IMR-90 (cell line): ENCODE measurements at regions not wholly inside any gene's neighbourhood (a gene's known extent, or its start where the extent isn't known, plus 50 kb on each side); places are given as distances from the start of the nearest gene placed in this dataset.

Source experiments
- ATAC-seq: fragments of 200-7000 bp; cut with Tn5 transposase; 2 replicates; pipeline ENCODE4 v1.9.1; 2020; ENCODE audit warnings: low read depth, mild to moderate bottlenecking, moderate library complexity
- BruUV-seq: library from RNA; stranded (reverse); fragments of 400-500 nt; replicated peaks from 2 replicates; lab custom pipeline; 2021; lab: Mats Ljungman, UMichigan
- CTCF ChIA-PET: fragments of 300-600 bp; formaldehyde crosslinking; extraction: SDS; loops from one replicate; lab custom pipeline; 2021; ENCODE audit warnings: antibody characterized with exemption; lab: Yijun Ruan, JAX
- POLR2A ChIA-PET: fragments of 300-600 bp; sonication (Branson Sonifier 250); formaldehyde crosslinking; loops from one replicate; lab custom pipeline; 2022; ENCODE audit warnings: antibody characterized with exemption; ENCODE audit not compliant: unreplicated experiment; lab: Charles Lee
- DNase-seq: peaks from one replicate; pipeline ENCODE4 v3.0.0; 2013
- H2AFZ ChIP-seq: replicated peaks from 2 replicates; pipeline ENCODE3; 2013; ENCODE audit warnings: low read length, mild to moderate bottlenecking; ENCODE audit not compliant: poor library complexity
- H2AK5ac ChIP-seq: 2 replicates; pipeline ENCODE4 v1.6.1; 2013; ENCODE audit warnings: low read depth, low read length, inconsistent platforms
- H2AK9ac ChIP-seq: replicated peaks from 2 replicates; pipeline ENCODE3; 2013; ENCODE audit warnings: mild to moderate bottlenecking, low read depth, low read length, moderate library complexity; ENCODE audit not compliant: poor library complexity
- H2BK120ac ChIP-seq: 2 replicates; pipeline ENCODE4 v1.6.1; 2013; ENCODE audit warnings: low read depth, low read length, inconsistent platforms
- H2BK15ac ChIP-seq: 3 replicates; pipeline ENCODE4 v1.6.1; 2013; ENCODE audit warnings: low read depth, low read length, inconsistent platforms
- H2BK20ac ChIP-seq: 2 replicates; pipeline ENCODE4 v1.6.1; 2013; ENCODE audit warnings: low read depth, mild to moderate bottlenecking, inconsistent platforms, low read length, moderate library complexity
- H2BK5ac ChIP-seq: 2 replicates; pipeline ENCODE4 v1.6.1; 2013; ENCODE audit warnings: mild to moderate bottlenecking, low read depth, low read length, inconsistent platforms; ENCODE audit not compliant: poor library complexity, severe bottlenecking
- H3K14ac ChIP-seq: replicated peaks from 2 replicates; pipeline ENCODE4 v1.6.1; 2013; ENCODE audit warnings: low read depth, low read length, inconsistent platforms
- H3K18ac ChIP-seq: 2 replicates; pipeline ENCODE4 v1.6.1; 2013; ENCODE audit warnings: low read depth, low read length, control low read depth
- H3K23ac ChIP-seq: 2 replicates; pipeline ENCODE4 v1.6.1; 2013; ENCODE audit warnings: low read depth, low read length, inconsistent platforms
- H3K27ac ChIP-seq: 2 replicates; pipeline ENCODE4 v1.5.1; 2013; ENCODE audit warnings: mild to moderate bottlenecking, control low read depth, low read length; ENCODE audit not compliant: insufficient read depth
- H3K27me3 ChIP-seq: 2 replicates; pipeline ENCODE4 v1.6.1; 2013; ENCODE audit warnings: low read length; ENCODE audit not compliant: control insufficient read depth, insufficient read depth
- H3K36me3 ChIP-seq: 2 replicates; pipeline ENCODE4 v1.6.1; 2013; ENCODE audit warnings: low read length, mixed read lengths; ENCODE audit not compliant: control insufficient read depth, insufficient read depth
- H3K4ac ChIP-seq: 2 replicates; pipeline ENCODE4 v1.6.1; 2013; ENCODE audit warnings: low read depth, low read length, inconsistent platforms
- H3K4me1 ChIP-seq: 2 replicates; pipeline ENCODE4 v1.6.1; 2013; ENCODE audit warnings: low read length, mixed read lengths; ENCODE audit not compliant: control insufficient read depth, insufficient read depth
- H3K4me2 ChIP-seq: 2 replicates; pipeline ENCODE4 v1.6.1; 2013; ENCODE audit warnings: low read depth, mild to moderate bottlenecking, control low read depth, low read length, moderate library complexity
- H3K4me3 ChIP-seq: 2 replicates; pipeline ENCODE4 v1.5.1; 2013; ENCODE audit warnings: low read depth, mild to moderate bottlenecking, control low read depth, low read length, moderate library complexity; ENCODE audit not compliant: insufficient read depth
- H3K56ac ChIP-seq: 2 replicates; pipeline ENCODE4 v1.6.1; 2013; ENCODE audit warnings: low read length, inconsistent platforms; ENCODE audit not compliant: insufficient read depth; ENCODE audit errors: extremely low read depth
- H3K79me1 ChIP-seq, 2 experiments: 2 replicates each; pipeline ENCODE4 v1.6.1; 2013; ENCODE audit warnings: low read length in 2 of 2, inconsistent platforms in 1 of 2, low read depth in 1 of 2
- H3K9ac ChIP-seq: 2 replicates; pipeline ENCODE4 v1.6.1; 2013; ENCODE audit warnings: low read depth, low read length, control low read depth
- H3K9me1 ChIP-seq: 2 replicates; pipeline ENCODE4 v1.6.1; 2013; ENCODE audit warnings: low read length, inconsistent platforms; ENCODE audit not compliant: insufficient read depth
- H3K9me3 ChIP-seq: 2 replicates; pipeline ENCODE4 v1.6.1; 2013; ENCODE audit warnings: low read length; ENCODE audit not compliant: control insufficient read depth, insufficient read depth
- H4K20me1 ChIP-seq: 2 replicates; pipeline ENCODE4 v1.6.1; 2013; ENCODE audit warnings: low read length, inconsistent platforms; ENCODE audit not compliant: insufficient read depth
- H4K5ac ChIP-seq: 2 replicates; pipeline ENCODE4 v1.6.1; 2013; ENCODE audit warnings: mild to moderate bottlenecking, low read depth, low read length, control low read depth
- H4K8ac ChIP-seq, 2 experiments: 2 replicates each; pipeline ENCODE4 v1.6.1; 2013; ENCODE audit warnings: low read depth in 2 of 2, low read length in 2 of 2, control low read depth in 1 of 2, inconsistent platforms in 1 of 2
- H4K91ac ChIP-seq: 2 replicates; pipeline ENCODE4 v1.6.1; 2013; ENCODE audit warnings: low read depth, low read length, inconsistent platforms; ENCODE audit not compliant: insufficient read depth
- CEBPB ChIP-seq: IDR thresholded peaks from 2 replicates; pipeline ENCODE4 v1.6.1; 2012; ENCODE audit warnings: low read depth, low read length, improper control_type of control experiment
- CHD1 ChIP-seq: IDR thresholded peaks from 2 replicates; pipeline ENCODE4 v1.6.1; 2012; ENCODE audit warnings: low read depth, low read length, improper control_type of control experiment
- FOS ChIP-seq: fragments of 150-350 bp; IDR thresholded peaks from 2 replicates; pipeline ENCODE4 v1.6.1; 2016; ENCODE audit warnings: low read depth, low read length
- MXI1 ChIP-seq: IDR thresholded peaks from 2 replicates; pipeline ENCODE4 v1.6.1; 2012; ENCODE audit warnings: low read depth, mild to moderate bottlenecking, low read length, moderate library complexity, borderline replicate concordance
- NFE2L2 ChIP-seq: fragments of 150-350 bp; IDR thresholded peaks from 2 replicates; pipeline ENCODE4 v1.6.1; 2016; ENCODE audit warnings: low read depth, mild to moderate bottlenecking, low read length
- RFX5 ChIP-seq: IDR thresholded peaks from 2 replicates; pipeline ENCODE4 v1.8.0; 2012; ENCODE audit warnings: low read depth, mild to moderate bottlenecking, low read length, moderate library complexity
- SMC3 ChIP-seq: fragments of 150-350 bp; IDR thresholded peaks from 2 replicates; pipeline ENCODE4 v1.6.1; 2016; ENCODE audit warnings: low read depth, mild to moderate bottlenecking, antibody characterized with exemption, low read length, moderate library complexity
- WGBS, 2 experiments: methylation state at CpG; one replicate each; pipeline versions ENCODE4 v1.1.5 to v1.1.7; 2013; ENCODE audit warnings: missing lambda C conversion rate in 2 of 2; ENCODE audit not compliant: insufficient read length in 1 of 2; ENCODE audit errors: extremely low coverage in 2 of 2; 5-methylcytosine and 5-hydroxymethylcytosine counted together
- dilution Hi-C: fragments of 300-500 bp; cut with HindIII; formaldehyde crosslinking; loops from one replicate; pipeline ENCODE4 v1.14.3; 2018; ENCODE audit warnings: low sequenced_read_pairs; ENCODE audit not compliant: unreplicated experiment
- in situ Hi-C: fragments of 300-500 bp; cut with MboI; formaldehyde crosslinking; loops from 3 replicates; pipeline ENCODE4 v1.14.3; 2019; ENCODE audit warnings: low sequenced_read_pairs, inconsistent platforms, mixed read lengths
- intact Hi-C: fragments of 100-400 bp; cut with micrococcal nuclease; formaldehyde crosslinking; loops from 2 replicates; pipeline ENCODE4 v1.10.0; 2022
- TF ChIP-seq, protein P1 (sequence below): fragments of 150-350 bp; IDR thresholded peaks from 2 replicates; pipeline ENCODE4 v1.6.1; 2016; ENCODE audit warnings: low read depth, mild to moderate bottlenecking, low read length, moderate library complexity, borderline replicate concordance
- TF ChIP-seq, protein P2 (sequence below): conservative IDR thresholded peaks from 2 replicates; pipeline ENCODE4 v1.5.1; 2012; ENCODE audit warnings: mild to moderate bottlenecking, low read depth, low read length, improper control_type of control experiment
- TF ChIP-seq, protein P3 (sequence below): fragments of 150-350 bp; IDR thresholded peaks from 2 replicates; pipeline ENCODE4 v1.6.1; 2017; ENCODE audit warnings: mild to moderate bottlenecking, antibody characterized with exemption, low read length, low read depth

DNA sequence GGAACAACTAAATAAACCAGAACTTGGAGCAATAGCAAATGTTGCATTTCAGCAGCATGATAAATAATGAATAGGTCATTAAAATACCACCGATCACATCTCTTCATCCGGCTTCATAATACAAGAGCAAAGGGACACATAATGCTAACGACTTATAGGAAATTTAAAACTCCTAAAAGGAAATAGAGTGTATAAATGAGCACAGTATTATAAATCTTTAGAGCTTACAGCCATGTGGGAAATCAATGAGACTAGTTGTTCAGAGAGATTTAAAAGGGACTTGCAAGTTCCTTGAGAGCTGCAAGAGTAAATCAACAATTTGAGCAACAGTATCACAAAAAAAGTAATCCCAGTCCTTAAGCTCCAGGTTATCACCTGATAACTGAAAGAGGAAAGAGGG is 677.0 kb downstream of the PLOD2 start:
- Histone ChIP-seq H2BK15ac (no peak overlapping the region), H3K4me3 (no peak overlapping the region), H3K27me3 (no peaks in the 10 kb centered on the region), H3K23ac (no peak overlapping the region), H4K91ac (no peak overlapping the region), H3K79me1 (no peaks in the 10 kb centered on the region), H3K56ac (no peak overlapping the region), H2AK9ac (no peak overlapping the region), H3K9ac (no peak overlapping the region), H2AFZ (no peak overlapping the region), H4K20me1 (no peaks in the 10 kb centered on the region), H3K18ac (no peak overlapping the region), H3K4ac (no peak overlapping the region), H3K27ac (no peak overlapping the region), H3K14ac (no peak overlapping the region), H3K36me3 (no peaks in the 10 kb centered on the region), H3K4me1 (no peaks in the 10 kb centered on the region), H2BK120ac (no peak overlapping the region), H3K9me1 (no peaks in the 10 kb centered on the region), H2AK5ac (no peak overlapping the region), H3K9me3 (no peaks in the 10 kb centered on the region), H3K4me2 (no peak overlapping the region), H4K8ac (no peak overlapping the region), H2BK5ac (no peak overlapping the region), H4K5ac (no peak overlapping the region), H2BK20ac (no peak overlapping the region)
- TF ChIP-seq CEBPB (no peak), FOS (no peak), NFE2L2 (no peak), RFX5 (no peak), CHD1 (no peak), MXI1 (no peak), SMC3 (no peak)
- TF ChIP-seq, protein P1, sequence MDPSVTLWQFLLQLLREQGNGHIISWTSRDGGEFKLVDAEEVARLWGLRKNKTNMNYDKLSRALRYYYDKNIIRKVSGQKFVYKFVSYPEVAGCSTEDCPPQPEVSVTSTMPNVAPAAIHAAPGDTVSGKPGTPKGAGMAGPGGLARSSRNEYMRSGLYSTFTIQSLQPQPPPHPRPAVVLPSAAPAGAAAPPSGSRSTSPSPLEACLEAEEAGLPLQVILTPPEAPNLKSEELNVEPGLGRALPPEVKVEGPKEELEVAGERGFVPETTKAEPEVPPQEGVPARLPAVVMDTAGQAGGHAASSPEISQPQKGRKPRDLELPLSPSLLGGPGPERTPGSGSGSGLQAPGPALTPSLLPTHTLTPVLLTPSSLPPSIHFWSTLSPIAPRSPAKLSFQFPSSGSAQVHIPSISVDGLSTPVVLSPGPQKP: no peak
- TF ChIP-seq, protein P2, sequence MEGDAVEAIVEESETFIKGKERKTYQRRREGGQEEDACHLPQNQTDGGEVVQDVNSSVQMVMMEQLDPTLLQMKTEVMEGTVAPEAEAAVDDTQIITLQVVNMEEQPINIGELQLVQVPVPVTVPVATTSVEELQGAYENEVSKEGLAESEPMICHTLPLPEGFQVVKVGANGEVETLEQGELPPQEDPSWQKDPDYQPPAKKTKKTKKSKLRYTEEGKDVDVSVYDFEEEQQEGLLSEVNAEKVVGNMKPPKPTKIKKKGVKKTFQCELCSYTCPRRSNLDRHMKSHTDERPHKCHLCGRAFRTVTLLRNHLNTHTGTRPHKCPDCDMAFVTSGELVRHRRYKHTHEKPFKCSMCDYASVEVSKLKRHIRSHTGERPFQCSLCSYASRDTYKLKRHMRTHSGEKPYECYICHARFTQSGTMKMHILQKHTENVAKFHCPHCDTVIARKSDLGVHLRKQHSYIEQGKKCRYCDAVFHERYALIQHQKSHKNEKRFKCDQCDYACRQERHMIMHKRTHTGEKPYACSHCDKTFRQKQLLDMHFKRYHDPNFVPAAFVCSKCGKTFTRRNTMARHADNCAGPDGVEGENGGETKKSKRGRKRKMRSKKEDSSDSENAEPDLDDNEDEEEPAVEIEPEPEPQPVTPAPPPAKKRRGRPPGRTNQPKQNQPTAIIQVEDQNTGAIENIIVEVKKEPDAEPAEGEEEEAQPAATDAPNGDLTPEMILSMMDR: no peak
- TF ChIP-seq, protein P3, sequence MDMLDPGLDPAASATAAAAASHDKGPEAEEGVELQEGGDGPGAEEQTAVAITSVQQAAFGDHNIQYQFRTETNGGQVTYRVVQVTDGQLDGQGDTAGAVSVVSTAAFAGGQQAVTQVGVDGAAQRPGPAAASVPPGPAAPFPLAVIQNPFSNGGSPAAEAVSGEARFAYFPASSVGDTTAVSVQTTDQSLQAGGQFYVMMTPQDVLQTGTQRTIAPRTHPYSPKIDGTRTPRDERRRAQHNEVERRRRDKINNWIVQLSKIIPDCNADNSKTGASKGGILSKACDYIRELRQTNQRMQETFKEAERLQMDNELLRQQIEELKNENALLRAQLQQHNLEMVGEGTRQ: no peak
- ChIA-PET CTCF (no interaction called here), POLR2A (interaction anchor here (0.6 kb wide), 1 partner anchor 554 kb away, joined by 3 read pairs; no protein-coding TSS in a partner anchor)
- dilution Hi-C loops (no loop called here), intact Hi-C loops (no loop called here), in situ Hi-C loops (no loop called here)
- no CpG with 5 or more reads among the region's 3 CpGs for WGBS, 2 experiments
- no TSS peak for BruUV-seq
- no peak for ATAC-seq
- DNase-seq: no peak
